Keratinocyte (primary cell): ENCODE measurements at regions not wholly inside any gene's neighbourhood (a gene's known extent, or its start where the extent isn't known, plus 50 kb on each side); places are given as distances from the start of the nearest gene placed in this dataset.

Experiments used
- CTCF ChIP-seq, 3 experiments: IDR thresholded peaks in 1 of 3; conservative IDR thresholded peaks in 1 of 3; optimal IDR thresholded peaks in 1 of 3; 2 replicates in 2 of 3; 3 replicates in 1 of 3; pipeline versions ENCODE3 to v1.5.1; 2011; ENCODE audit warnings: low read length in 3 of 3, mild to moderate bottlenecking in 3 of 3, moderate library complexity in 2 of 3, control low read depth in 1 of 3, inconsistent platforms in 1 of 3; ENCODE audit not compliant: insufficient read depth in 2 of 3; ENCODE audit errors: extremely low read depth in 1 of 3
- EZH2 ChIP-seq: IDR thresholded peaks from one replicate; pipeline ENCODE4 v1.6.1; 2012; ENCODE audit warnings: inconsistent platforms, mild to moderate bottlenecking, low read length, moderate library complexity

DNA sequence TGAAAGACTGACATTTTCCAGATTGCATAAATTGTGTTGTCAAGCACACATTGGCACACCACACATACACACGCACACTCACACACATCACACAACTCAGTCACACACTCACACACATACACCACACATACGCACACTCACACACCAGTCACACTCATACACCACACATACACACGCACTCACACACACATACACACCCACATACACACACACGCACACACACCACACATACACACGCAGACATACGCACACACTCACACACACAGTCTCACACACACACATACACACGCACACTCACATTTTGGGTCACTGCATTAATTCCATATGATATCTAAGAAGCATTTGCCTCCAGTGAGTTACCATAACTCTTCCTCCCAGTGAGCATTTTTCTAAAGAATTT lies 578.3 kb upstream of the FRG1 start:
- no peak for TF ChIP-seq CTCF (optimal IDR thresholded peaks at IDR 0.05 in 1 of 3, IDR thresholded peaks at IDR 0.05 in 1 of 3, conservative IDR thresholded peaks at IDR 0.05 in 1 of 3; ENCODE audit: extremely low read depth in 1 of 3, insufficient read depth in 2 of 3, low read length in 3 of 3)
- no peak for TF ChIP-seq EZH2
